Rectal smooth muscle tissue (tissue), 1 donor: ENCODE measurements at regions not wholly inside any gene's neighbourhood (a gene's known extent, or its start where the extent isn't known, plus 50 kb on each side); places are given as distances from the start of the nearest gene placed in this dataset.
"Not testable (repeated sequence)": the region's sequence is repeated elsewhere in the genome, so short reads cannot be mapped to it uniquely, and the experiment has no call there.

Experiments used
- H3K27ac ChIP-seq: one replicate; pipeline ENCODE4 v1.7.0; 2013; ENCODE audit warnings: low read depth, low read length, inconsistent platforms
- H3K27me3 ChIP-seq: one replicate; pipeline ENCODE4 v1.7.0; 2013; ENCODE audit warnings: low read length; ENCODE audit not compliant: control insufficient read depth, insufficient read depth
- H3K36me3 ChIP-seq: one replicate; pipeline ENCODE4 v1.7.0; 2013; ENCODE audit warnings: low read length; ENCODE audit not compliant: control insufficient read depth, insufficient read depth
- H3K4me1 ChIP-seq: one replicate; pipeline ENCODE4 v1.7.0; 2013; ENCODE audit warnings: low read length; ENCODE audit not compliant: control insufficient read depth, insufficient read depth
- H3K4me3 ChIP-seq: one replicate; pipeline ENCODE4 v1.7.0; 2013; ENCODE audit warnings: low read length
- H3K9ac ChIP-seq: one replicate; pipeline ENCODE4 v1.7.0; 2013; ENCODE audit warnings: low read length

DNA sequence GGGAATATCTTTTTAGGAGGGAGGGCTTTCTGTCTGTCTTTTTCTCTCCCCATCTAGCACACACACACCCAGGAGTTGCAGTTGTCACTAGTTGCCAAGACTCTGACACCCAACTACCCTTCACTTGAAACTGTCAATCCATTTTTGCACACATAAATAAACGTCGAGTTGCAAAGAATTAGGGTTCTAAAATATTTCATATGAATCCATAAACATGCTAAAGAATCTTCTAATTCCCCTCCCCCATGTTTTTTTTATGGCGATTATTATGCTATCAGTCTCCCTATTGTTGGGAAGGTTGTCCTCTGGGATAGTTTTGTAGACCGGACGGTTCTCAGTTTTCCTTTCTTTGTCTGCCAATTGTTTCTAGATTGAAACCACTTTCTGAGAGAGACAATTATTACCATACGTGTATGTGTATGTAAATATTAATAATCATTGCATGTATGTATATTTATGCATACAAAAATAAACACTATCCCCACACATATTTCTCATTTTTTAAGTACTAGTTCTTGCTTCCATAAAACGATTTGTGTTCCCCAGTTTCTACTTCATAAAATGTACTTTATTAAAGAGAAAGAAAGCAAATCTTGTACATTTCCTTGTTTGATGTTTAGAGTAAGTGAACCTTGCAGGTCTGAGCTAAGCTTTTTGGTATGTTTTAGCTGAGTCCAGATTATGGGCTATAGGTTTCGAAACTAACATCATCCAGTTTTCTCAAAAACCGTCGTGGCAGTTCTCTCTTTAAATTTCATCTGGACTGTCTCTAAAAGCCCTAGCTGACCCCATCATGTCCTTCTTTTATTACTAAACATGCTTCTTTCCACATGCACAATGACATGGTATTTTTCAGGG, 165.0 kb upstream of the MPDZ start:
- no peaks in the 10 kb centered on the region for H3K27me3 ChIP-seq
- H3K4me1 ChIP-seq = peaks cover 2% of the 10 kb centered on the region
- no peaks in the 10 kb centered on the region for H3K36me3 ChIP-seq
- no peak overlapping the region for H3K27ac ChIP-seq
- H3K4me3 ChIP-seq = no peak overlapping the region
- H3K9ac ChIP-seq = no peak overlapping the region

DNA sequence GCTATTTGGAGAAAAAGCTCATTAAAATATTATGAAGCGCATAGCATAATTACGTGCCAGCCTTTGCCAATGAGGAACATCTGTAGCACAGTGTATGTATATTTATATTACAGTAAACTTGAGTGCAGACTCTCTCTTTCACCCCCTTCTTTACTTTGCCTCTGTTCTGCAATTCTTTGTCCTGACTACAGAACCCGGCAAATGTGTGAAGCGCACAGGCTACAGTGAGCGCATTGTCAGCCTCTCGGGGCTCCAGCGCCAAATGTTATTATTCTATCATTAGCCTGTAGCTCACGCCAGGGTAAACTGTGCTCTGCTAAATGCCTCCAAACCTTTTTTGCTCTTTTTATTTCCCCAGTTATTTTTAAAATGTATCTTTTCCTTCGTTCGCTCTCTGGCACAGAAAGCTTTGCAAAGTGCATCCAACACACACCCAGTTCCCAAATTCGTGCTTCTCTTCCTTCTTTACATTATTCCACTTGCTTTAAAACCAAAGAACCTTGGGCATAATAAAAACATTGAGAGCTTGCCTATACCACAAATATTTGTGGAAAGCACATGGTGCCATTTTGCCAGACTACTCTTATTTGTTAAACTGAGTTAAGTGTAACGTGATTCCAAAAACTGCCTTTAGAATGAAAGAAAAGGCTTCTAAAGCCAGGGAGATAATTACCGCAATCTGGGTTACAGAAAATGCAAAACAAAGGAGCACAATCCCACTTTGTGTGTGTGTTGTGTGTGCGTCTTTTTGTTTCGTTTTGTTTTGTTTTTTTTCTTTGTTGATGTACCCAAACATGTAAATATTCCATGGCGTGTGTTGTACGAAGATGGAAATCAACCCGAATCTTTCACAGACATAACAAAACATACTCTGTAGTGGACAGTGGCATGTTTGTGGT, 164.1 kb upstream of the MPDZ start:
- no peak overlapping the region for H3K9ac ChIP-seq
- H3K27me3 ChIP-seq = no peaks in the 10 kb centered on the region
- peaks cover 2% of the 10 kb centered on the region for H3K4me1 ChIP-seq
- H3K36me3 ChIP-seq = no peaks in the 10 kb centered on the region
- no peak overlapping the region for H3K4me3 ChIP-seq
- H3K27ac ChIP-seq = no peak overlapping the region

DNA sequence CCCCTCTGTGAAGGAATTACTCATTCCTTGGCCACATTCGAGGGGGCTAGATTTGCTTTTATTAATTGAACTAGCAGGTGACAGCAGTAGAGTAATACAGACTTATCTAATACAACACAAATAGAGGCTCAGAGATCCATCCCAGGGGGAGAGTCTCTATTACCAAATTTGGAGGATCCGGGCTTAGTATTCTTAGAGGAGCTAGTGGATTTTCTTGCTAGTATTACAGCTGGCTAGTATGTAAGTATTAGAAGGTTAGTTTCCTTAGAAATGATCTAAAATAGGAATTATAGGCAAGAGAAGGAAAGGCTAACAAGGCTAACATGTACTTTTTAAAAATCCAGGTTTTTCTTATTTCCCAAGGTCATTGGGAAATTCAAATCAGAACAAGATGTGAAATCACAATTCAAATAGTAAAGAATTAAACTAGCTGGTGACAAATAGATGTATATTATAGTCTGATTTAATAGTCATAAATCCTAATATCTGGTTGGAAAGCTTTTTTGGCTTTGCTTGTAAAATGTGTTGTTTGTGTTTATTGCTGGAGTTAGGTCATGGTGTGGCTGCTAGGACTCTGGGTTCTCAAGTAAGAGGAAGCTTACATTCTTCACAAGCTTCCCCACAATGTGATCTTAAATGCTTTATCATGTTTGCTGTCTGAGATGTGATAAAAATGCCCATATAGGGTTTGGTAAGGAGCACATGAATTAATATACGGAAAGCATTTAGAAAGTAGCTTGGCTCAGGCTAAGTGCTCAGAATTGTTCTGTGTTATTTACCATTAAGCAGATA, 160.4 kb upstream of the MPDZ start:
- Histone ChIP-seq H3K4me1 (no peaks in the 10 kb centered on the region), H3K9ac (no peak overlapping the region), H3K27me3 (no peaks in the 10 kb centered on the region), H3K36me3 (no peaks in the 10 kb centered on the region), H3K27ac (no peak overlapping the region), H3K4me3 (no peak overlapping the region)

DNA sequence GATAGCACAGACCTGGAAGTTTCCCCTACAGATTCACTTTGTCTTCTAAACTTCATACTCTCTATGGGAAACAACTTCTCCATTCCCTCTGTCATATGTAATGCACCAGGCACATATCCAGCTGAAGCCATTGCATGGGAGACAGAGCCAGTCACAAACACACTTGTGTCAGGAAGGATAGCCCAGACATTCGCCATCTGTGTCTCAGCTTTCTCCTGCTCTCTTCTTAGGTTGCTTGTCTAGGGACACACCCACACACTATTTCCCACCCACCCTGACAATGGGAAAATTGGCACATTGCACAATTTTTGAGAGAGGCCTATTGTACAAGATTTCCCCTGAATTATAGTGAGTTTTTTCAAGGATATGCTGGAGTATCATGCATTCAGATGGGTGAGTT, 158.4 kb upstream of the MPDZ start:
- Histone ChIP-seq H3K27ac (no peak overlapping the region), H3K9ac (no peak overlapping the region), H3K4me1 (no peaks in the 10 kb centered on the region), H3K27me3 (no peaks in the 10 kb centered on the region), H3K36me3 (no peaks in the 10 kb centered on the region), H3K4me3 (no peak overlapping the region)

DNA sequence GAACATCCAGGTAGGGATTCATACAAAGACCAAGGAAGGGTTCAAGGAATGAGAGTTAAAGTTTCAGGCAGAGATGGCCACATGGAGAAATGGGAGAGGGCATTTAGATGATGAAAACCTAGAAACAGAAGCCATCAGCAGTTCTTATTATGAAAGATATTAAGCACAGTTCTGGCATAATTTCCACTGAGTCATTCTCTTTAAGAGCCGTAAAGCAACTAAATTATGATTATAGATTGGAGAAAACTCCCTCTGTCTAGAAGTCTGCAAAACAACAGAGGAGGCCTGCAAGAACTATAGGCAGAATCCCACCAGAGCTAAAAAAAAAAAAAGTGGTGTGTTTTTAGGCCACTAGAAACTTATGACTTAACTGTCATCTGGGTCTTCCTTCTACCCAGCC, 157.1 kb upstream of the MPDZ start:
- Histone ChIP-seq H3K27me3 (no peaks in the 10 kb centered on the region), H3K36me3 (no peaks in the 10 kb centered on the region), H3K4me3 (no peak overlapping the region), H3K27ac (no peak overlapping the region), H3K9ac (no peak overlapping the region), H3K4me1 (no peaks in the 10 kb centered on the region)

DNA sequence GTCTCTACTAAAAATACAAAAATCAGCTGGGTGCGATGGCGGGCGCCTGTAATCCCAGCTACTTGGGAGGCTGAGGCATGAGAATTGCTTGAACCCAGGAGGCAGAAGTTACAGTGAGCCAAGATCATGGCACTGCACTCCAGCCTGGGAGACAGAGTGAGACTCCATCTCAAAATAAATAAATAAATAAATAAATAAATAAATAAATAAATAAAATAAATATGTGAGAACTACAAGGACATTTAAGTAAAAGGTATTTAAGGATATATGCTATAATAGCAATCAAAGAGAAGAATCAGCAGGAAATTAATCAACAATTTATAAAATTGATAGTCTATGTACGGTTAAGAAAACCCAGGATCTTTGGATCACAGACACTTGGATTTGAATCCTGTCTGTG, 154.0 kb upstream of the MPDZ start:
- not testable (repeated sequence) for H3K9ac ChIP-seq, H3K4me1 ChIP-seq, H3K27ac ChIP-seq, H3K27me3 ChIP-seq, H3K4me3 ChIP-seq, H3K36me3 ChIP-seq

DNA sequence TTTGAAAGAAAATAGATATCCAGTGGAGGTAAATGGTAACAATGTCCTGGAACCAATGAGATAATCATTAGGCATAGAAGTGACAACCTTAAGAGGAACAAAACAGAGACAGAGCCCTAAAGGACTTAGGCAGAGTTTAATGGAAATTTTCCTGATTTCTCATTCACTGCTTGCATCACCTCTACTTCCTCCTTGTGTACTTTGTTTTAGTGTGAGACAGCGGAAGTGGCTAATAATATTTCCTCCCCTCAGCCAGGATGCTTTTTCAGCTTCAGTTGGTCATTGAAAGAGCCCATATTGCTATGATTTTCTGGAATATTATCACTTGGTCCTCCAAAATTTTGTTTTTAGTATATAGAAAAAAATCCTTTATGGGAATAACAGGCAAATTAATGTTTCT, 153.4 kb upstream of the MPDZ start:
- H3K27me3 ChIP-seq = no peaks in the 10 kb centered on the region
- H3K4me1 ChIP-seq = peaks cover 4% of the 10 kb centered on the region
- H3K4me3 ChIP-seq = no peak overlapping the region
- H3K27ac ChIP-seq = no peak overlapping the region
- H3K36me3 ChIP-seq = no peaks in the 10 kb centered on the region
- no peak overlapping the region for H3K9ac ChIP-seq

DNA sequence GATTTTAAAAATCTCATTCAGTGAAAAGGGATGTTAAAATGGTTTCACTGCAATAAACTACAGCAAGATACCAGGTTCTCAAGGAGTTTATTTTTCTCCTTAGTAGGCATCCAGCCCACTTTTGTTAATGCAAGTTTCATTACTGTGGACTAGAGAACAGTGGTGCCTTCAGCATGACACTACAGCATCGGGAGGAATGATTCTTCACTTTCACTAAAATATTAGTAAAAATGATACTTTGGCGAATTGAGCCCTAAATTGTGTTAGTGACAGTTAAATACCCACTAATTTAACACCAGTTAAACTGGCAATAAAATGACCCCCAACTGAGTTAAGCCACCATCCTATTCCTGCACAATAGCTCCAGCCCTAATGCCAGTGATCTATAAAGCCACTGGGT, 152.2 kb upstream of the MPDZ start:
- Histone ChIP-seq H3K9ac (no peak overlapping the region), H3K4me1 (peaks cover 6% of the 10 kb centered on the region), H3K4me3 (no peak overlapping the region), H3K36me3 (no peaks in the 10 kb centered on the region), H3K27me3 (no peaks in the 10 kb centered on the region), H3K27ac (no peak overlapping the region)

DNA sequence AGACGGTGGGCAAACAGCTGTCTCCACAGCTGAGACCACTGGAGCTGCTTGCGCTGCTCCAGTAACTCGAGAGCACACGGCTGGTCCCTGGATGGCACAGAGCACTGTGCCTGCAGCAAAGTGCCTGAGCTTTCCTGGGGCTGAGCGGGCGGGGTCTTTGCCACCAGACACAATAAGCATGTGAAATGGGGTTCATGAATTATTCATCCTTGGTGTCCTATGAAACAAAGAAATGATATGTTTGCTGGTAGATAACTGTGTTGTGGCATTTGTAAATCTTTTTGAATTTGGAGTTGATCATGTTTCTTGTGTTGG, 151.7 kb upstream of the MPDZ start:
- Histone ChIP-seq H3K27ac (no peak overlapping the region), H3K27me3 (no peaks in the 10 kb centered on the region), H3K36me3 (no peaks in the 10 kb centered on the region), H3K9ac (no peak overlapping the region), H3K4me1 (peaks cover 6% of the 10 kb centered on the region), H3K4me3 (no peak overlapping the region)

DNA sequence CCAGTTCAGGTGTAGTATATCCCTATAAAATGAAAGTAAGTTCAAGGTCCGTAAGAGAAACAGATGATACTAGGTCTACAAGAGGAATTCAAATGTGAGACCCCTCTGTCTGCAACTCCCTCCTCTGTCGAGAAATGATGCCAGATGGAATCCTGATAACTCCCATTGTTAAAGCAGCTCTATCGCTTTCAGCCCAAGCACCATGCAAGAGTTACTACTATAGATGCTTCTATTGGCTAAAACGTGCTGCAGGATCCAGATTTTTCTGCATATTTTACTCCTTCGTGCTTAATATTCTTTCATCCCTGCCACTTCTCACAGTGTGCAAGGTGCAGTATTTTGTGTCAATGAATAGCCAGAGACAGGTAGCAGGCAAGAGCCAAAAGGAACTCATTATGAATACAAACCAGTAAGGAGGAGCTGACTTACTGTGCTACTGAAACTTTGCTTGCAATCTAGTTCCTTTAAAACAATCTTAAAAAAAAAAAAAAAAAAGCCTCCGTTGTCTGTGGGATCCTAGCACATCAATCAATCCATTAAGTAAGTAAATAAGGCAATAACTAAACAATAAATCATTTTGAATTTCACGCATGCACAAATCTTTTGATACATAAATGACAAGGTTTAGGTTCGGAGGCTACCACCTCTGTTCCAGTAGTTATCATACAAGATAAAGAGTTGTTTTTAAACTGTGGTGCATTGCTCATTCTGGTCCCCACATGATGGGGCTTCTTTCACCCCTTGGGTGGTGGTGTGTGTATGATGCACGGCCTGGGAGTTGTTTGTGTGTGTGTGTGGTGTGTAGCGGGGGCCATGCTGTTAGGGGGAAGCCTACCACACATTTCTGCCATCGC, 151.1 kb upstream of the MPDZ start:
- Histone ChIP-seq H3K4me1 (peaks cover 6% of the 10 kb centered on the region), H3K36me3 (no peaks in the 10 kb centered on the region), H3K9ac (no peak overlapping the region), H3K4me3 (no peak overlapping the region), H3K27me3 (no peaks in the 10 kb centered on the region), H3K27ac (no peak overlapping the region)

DNA sequence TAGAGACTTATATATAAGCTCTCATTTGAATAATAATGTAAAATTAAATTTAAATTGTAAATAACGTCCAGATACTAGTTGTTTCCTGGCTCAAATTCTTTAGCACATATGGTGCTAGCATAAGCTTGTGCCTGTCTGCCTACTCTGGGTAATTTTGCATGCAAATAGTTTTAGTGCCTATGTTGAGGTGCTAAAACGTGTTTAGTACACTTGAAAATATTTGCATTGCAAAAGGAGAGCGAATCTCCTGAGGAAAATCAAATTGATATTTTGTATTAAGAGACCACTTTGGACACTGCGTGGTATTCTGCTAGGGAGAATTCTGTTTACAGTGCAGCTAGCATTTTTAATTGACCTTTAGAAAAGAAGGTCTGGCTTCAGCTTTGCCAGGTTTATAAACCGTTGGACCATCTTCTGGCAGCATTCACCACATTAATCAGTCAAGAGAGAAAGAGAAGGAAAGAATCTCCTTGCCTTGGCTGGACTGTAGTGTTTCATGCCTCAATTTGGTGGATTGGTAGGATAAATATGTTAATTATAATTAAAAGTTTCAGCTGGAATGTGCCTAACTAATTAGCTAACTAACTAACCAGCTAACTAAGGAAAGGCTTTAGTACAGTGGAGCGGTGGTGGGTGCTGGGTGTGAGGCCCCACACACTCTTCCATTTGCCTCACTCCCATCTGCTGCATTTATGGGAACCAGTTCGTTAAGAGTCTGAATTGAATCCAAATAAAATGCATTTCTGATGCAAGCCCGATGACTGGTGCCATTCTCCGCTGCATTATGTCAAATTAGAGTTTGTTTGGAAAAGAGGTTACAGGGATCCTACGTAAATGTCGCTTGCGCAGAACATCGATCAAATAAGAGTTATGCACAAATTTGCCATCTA, 150.1 kb upstream of the MPDZ start:
- H3K4me1 ChIP-seq = peaks cover 6% of the 10 kb centered on the region
- no peak overlapping the region for H3K27ac ChIP-seq
- H3K36me3 ChIP-seq = no peaks in the 10 kb centered on the region
- H3K27me3 ChIP-seq = no peaks in the 10 kb centered on the region
- no peak overlapping the region for H3K4me3 ChIP-seq
- H3K9ac ChIP-seq = no peak overlapping the region
